Brain microvascular endothelial cell (primary cell): ENCODE measurements at regions not wholly inside any gene's neighbourhood (a gene's known extent, or its start where the extent isn't known, plus 50 kb on each side); places are given as distances from the start of the nearest gene placed in this dataset.
"Not testable (repeated sequence)": the region's sequence is repeated elsewhere in the genome, so short reads cannot be mapped to it uniquely, and the experiment has no call there.

ENCODE experiments used
- DNase-seq: peaks from one replicate; pipeline ENCODE4 v3.0.0-alpha.2; 2020
- H3K27ac ChIP-seq: fragments of 250-450 bp; sonication (Bioruptor Pico); 2 replicates; pipeline ENCODE4 v1.5.1; 2020; ENCODE audit warnings: mild to moderate bottlenecking, moderate library complexity
- H3K27me3 ChIP-seq: fragments of 250-450 bp; sonication (Bioruptor Pico); replicated peaks from 2 replicates; pipeline ENCODE4 v1.5.1; 2020; ENCODE audit warnings: mild to moderate bottlenecking
- H3K36me3 ChIP-seq: fragments of 250-450 bp; sonication (Bioruptor Pico); replicated peaks from 2 replicates; pipeline ENCODE4 v1.5.1; 2020; ENCODE audit warnings: mild to moderate bottlenecking
- H3K4me3 ChIP-seq: 2 replicates; pipeline ENCODE4 v1.5.1; 2011; ENCODE audit warnings: low read depth, mild to moderate bottlenecking, control low read depth, low read length, moderate library complexity
- in situ Hi-C: cut with HindIII; loops from 2 replicates; pipeline ENCODE4 v1.10.0; 2017; ENCODE audit warnings: low sequenced_read_pairs, low pct_ligation_motif_present
- TF ChIP-seq, protein P1 (sequence below): IDR thresholded peaks from 2 replicates; pipeline ENCODE4 v1.5.1; 2011; ENCODE audit warnings: low read depth, mild to moderate bottlenecking, moderate library complexity, low read length, control low read depth, inconsistent platforms; ENCODE audit errors: missing control alignments

GRCh38 chr5:118302786-118303185, 685.6 kb downstream of the DTWD2 start:
- Histone ChIP-seq H3K36me3 (no peaks in the 10 kb centered on the region), H3K27ac (no peak overlapping the region), H3K27me3 (no peaks in the 10 kb centered on the region), H3K4me3 (no peak overlapping the region)
- DNase-seq, result no peak
- in situ Hi-C loops, result no loop called here
- TF ChIP-seq, protein P1, sequence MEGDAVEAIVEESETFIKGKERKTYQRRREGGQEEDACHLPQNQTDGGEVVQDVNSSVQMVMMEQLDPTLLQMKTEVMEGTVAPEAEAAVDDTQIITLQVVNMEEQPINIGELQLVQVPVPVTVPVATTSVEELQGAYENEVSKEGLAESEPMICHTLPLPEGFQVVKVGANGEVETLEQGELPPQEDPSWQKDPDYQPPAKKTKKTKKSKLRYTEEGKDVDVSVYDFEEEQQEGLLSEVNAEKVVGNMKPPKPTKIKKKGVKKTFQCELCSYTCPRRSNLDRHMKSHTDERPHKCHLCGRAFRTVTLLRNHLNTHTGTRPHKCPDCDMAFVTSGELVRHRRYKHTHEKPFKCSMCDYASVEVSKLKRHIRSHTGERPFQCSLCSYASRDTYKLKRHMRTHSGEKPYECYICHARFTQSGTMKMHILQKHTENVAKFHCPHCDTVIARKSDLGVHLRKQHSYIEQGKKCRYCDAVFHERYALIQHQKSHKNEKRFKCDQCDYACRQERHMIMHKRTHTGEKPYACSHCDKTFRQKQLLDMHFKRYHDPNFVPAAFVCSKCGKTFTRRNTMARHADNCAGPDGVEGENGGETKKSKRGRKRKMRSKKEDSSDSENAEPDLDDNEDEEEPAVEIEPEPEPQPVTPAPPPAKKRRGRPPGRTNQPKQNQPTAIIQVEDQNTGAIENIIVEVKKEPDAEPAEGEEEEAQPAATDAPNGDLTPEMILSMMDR, result no peak

DNA sequence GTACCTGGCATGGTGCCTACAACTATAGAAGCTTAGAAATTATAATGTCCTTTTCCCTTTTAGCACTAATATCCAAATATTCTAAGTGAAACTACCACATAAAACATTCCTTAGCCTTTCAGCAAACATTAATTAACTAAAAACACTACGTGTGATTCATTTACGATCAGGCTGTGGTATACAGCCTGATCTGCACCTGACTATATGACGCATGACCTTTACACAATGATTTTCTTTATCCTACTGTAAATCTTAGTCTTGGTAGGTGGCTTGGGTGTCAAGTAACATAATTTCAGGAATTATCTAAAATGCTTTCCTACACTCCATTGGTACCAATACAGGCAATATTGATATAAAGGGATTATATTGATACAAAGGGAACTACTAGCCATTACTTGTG, 686.7 kb downstream of the DTWD2 start:
- Histone ChIP-seq H3K4me3 (no peak overlapping the region), H3K27me3 (no peaks in the 10 kb centered on the region), H3K27ac (no peak overlapping the region), H3K36me3 (no peaks in the 10 kb centered on the region)
- DNase-seq, result no peak
- in situ Hi-C loops, result no loop called here
- TF ChIP-seq, protein P1, result no peak

GRCh38 chr5:118295045-118295444, 693.3 kb downstream of the DTWD2 start:
- in situ Hi-C loops, result no loop called here
- Histone ChIP-seq H3K27me3 (no peaks in the 10 kb centered on the region), H3K4me3 (no peak overlapping the region), H3K27ac (no peak overlapping the region), H3K36me3 (no peaks in the 10 kb centered on the region)
- TF ChIP-seq, protein P1, result no peak
- DNase-seq, result no peak

- in situ Hi-C loops, result no loop called here
- DNase-seq, result no peak
- no peaks in the 10 kb centered on the region for H3K27me3 ChIP-seq
- no peaks in the 10 kb centered on the region for H3K36me3 ChIP-seq
- TF ChIP-seq, protein P1, result no peak
- no peak overlapping the region for H3K27ac ChIP-seq
- no peak overlapping the region for H3K4me3 ChIP-seq
Measured at GRCh38 chr5:118293378-118293777, 695.0 kb downstream of the DTWD2 start.

GRCh38 chr5:118290204-118290603, 698.1 kb downstream of the DTWD2 start:
- in situ Hi-C loops, result no loop called here
- H3K36me3 ChIP-seq, result no peaks in the 10 kb centered on the region

GRCh38 chr5:118284230-118284629, 704.1 kb downstream of the DTWD2 start:
- H3K4me3 ChIP-seq, H3K27me3 ChIP-seq, in situ Hi-C loops, H3K27ac ChIP-seq, DNase-seq, H3K36me3 ChIP-seq: not testable (repeated sequence)

More at GRCh38 chr5:118290204-118290603, 698.1 kb downstream of the DTWD2 start:
- Histone ChIP-seq H3K27me3 (no peaks in the 10 kb centered on the region), H3K27ac (no peak overlapping the region), H3K4me3 (no peak overlapping the region)
- TF ChIP-seq, protein P1, result no peak
- no peak for DNase-seq

GRCh38 chr5:118282480-118283038, 705.8 kb downstream of the DTWD2 start:
- in situ Hi-C loops, DNase-seq, H3K27me3 ChIP-seq, H3K27ac ChIP-seq, H3K36me3 ChIP-seq, H3K4me3 ChIP-seq: not testable (repeated sequence)
